DND-41 (cell line): ENCODE measurements at regions not wholly inside any gene's neighbourhood (a gene's known extent, or its start where the extent isn't known, plus 50 kb on each side); places are given as distances from the start of the nearest gene placed in this dataset.

ENCODE experiments used
- CTCF ChIP-seq: IDR thresholded peaks from 2 replicates; pipeline ENCODE4 v1.5.1; 2012; ENCODE audit warnings: borderline replicate concordance, low read length, moderate library complexity, mild to moderate bottlenecking; ENCODE audit not compliant: poor library complexity, severe bottlenecking; ENCODE audit errors: extremely low read depth
- EZH2 ChIP-seq: IDR thresholded peaks from 3 replicates; pipeline ENCODE4 v1.6.1; 2012; ENCODE audit warnings: borderline replicate concordance, low read depth, mild to moderate bottlenecking, moderate library complexity, low read length, inconsistent platforms; ENCODE audit not compliant: severe bottlenecking

- TF ChIP-seq CTCF (no peak), EZH2 (no peak)
These were observed 273.9 kb upstream of the CHORDC1 start for GRCh38 chr11:90496722-90497121.
